Neural progenitor cell (in vitro differentiated cells): ENCODE measurements at regions not wholly inside any gene's neighbourhood (a gene's known extent, or its start where the extent isn't known, plus 50 kb on each side); places are given as distances from the start of the nearest gene placed in this dataset.

ENCODE experiments used
- DNase-seq: peaks from one replicate; pipeline ENCODE4 v3.0.0-alpha.2; 2016; ENCODE audit warnings: low spot score
- H2AFZ ChIP-seq: fragments of 200-600 bp; sonication (generic); replicated peaks from 2 replicates; pipeline ENCODE4 v1.6.1; 2016; ENCODE audit warnings: antibody characterized with exemption
- H3F3A ChIP-seq: fragments of 200-600 bp; sonication (generic); 2 replicates; pipeline ENCODE4 v1.6.1; 2016; ENCODE audit warnings: antibody characterized with exemption, low read depth
- H3K27ac ChIP-seq: fragments of 200-600 bp; sonication (generic); 2 replicates; pipeline ENCODE4 v1.5.1; 2016; ENCODE audit warnings: mild to moderate bottlenecking
- H3K27me3 ChIP-seq: fragments of 200-600 bp; sonication (generic); 2 replicates; pipeline ENCODE4 v1.6.1; 2016; ENCODE audit warnings: mild to moderate bottlenecking, moderate library complexity
- H3K36me3 ChIP-seq: fragments of 200-600 bp; sonication (generic); 2 replicates; pipeline ENCODE4 v1.5.1; 2016
- H3K4me1 ChIP-seq: fragments of 200-600 bp; sonication (generic); 2 replicates; pipeline ENCODE4 v1.6.1; 2016; ENCODE audit warnings: mixed run types
- H3K4me2 ChIP-seq: fragments of 200-600 bp; sonication (generic); 2 replicates; pipeline ENCODE4 v1.6.1; 2016
- H3K4me3 ChIP-seq: fragments of 200-600 bp; sonication (generic); 2 replicates; pipeline ENCODE4 v1.5.1; 2016
- H3K79me2 ChIP-seq: fragments of 200-600 bp; sonication (generic); 2 replicates; pipeline ENCODE4 v1.6.1; 2016; ENCODE audit warnings: low read depth
- H3K9ac ChIP-seq: fragments of 200-600 bp; sonication (generic); 2 replicates; pipeline ENCODE4 v1.6.1; 2016
- H3K9me3 ChIP-seq: fragments of 200-600 bp; sonication (generic); 2 replicates; pipeline ENCODE4 v1.5.1; 2016; ENCODE audit warnings: low read depth
- H4K20me1 ChIP-seq: fragments of 200-600 bp; sonication (generic); 2 replicates; pipeline ENCODE4 v1.6.1; 2016; ENCODE audit warnings: low read depth
- H3K27ac Mint-ChIP-seq: 3 replicates; pipeline ENCODE4 v1.8.0; 2021; ENCODE audit warnings: mixed read lengths
- H3K27me3 Mint-ChIP-seq: 2 replicates; pipeline ENCODE4 v1.8.0; 2022; ENCODE audit warnings: low read depth, mild to moderate bottlenecking, inconsistent platforms, moderate library complexity, mixed read lengths; ENCODE audit not compliant: insufficient read depth
- H3K36me3 Mint-ChIP-seq: 3 replicates; pipeline ENCODE4 v1.8.0; 2021; ENCODE audit warnings: mixed read lengths
- H3K4me1 Mint-ChIP-seq: 3 replicates; pipeline ENCODE4 v1.8.0; 2021; ENCODE audit warnings: mixed read lengths
- H3K4me3 Mint-ChIP-seq: 3 replicates; pipeline ENCODE4 v1.8.0; 2021; ENCODE audit warnings: mild to moderate bottlenecking, moderate library complexity, mixed read lengths
- H3K9me3 Mint-ChIP-seq: 3 replicates; pipeline ENCODE4 v1.8.0; 2020; ENCODE audit warnings: mixed read lengths
- CTCF ChIP-seq: fragments of 200-600 bp; sonication (generic); IDR thresholded peaks from 2 replicates; pipeline ENCODE4 v1.5.1; 2017; ENCODE audit warnings: antibody characterized with exemption, mild to moderate bottlenecking
- EZH2 ChIP-seq: fragments of 200-600 bp; sonication (generic); IDR thresholded peaks from 2 replicates; pipeline ENCODE4 v1.6.1; 2017; ENCODE audit warnings: antibody characterized with exemption, mild to moderate bottlenecking, moderate library complexity
- EZH2phosphoT487 ChIP-seq: fragments of 200-600 bp; sonication (generic); IDR thresholded peaks from 2 replicates; pipeline ENCODE4 v1.6.1; 2017; ENCODE audit warnings: antibody characterized with exemption

GRCh38 chr7:67599331-67600062, 602.9 kb downstream of the TYW1 start:
- no peak for DNase-seq
- no peaks in the 10 kb centered on the region for H4K20me1 ChIP-seq
- Mint-ChIP-seq H3K9me3 (peaks cover 4% of the 10 kb centered on the region), H3K4me1 (no peaks in the 10 kb centered on the region), H3K27ac (no peak overlapping the region), H3K36me3 (no peaks in the 10 kb centered on the region), H3K4me3 (no peak overlapping the region), H3K27me3 (peaks cover 3% of the 10 kb centered on the region)
- no peak overlapping the region for H3K4me2 ChIP-seq
- H3K27ac ChIP-seq = no peak overlapping the region
- H3K9me3 ChIP-seq = no peaks in the 10 kb centered on the region
- H3K27me3 ChIP-seq = no peaks in the 10 kb centered on the region
- H3F3A ChIP-seq = no peaks in the 10 kb centered on the region
- H3K4me1 ChIP-seq = no peaks in the 10 kb centered on the region
- H3K4me3 ChIP-seq = no peak overlapping the region
- TF ChIP-seq EZH2phosphoT487 = no peak
- no peak for TF ChIP-seq CTCF
- no peak for TF ChIP-seq EZH2
- no peak overlapping the region for H2AFZ ChIP-seq
- H3K36me3 ChIP-seq = no peaks in the 10 kb centered on the region
- no peaks in the 10 kb centered on the region for H3K79me2 ChIP-seq
- H3K9ac ChIP-seq = no peak overlapping the region

GRCh38 chr7:67602246-67602887, 605.7 kb downstream of the TYW1 start:
- no peak overlapping the region for H3K4me2 ChIP-seq
- no peaks in the 10 kb centered on the region for H3K4me1 Mint-ChIP-seq
- H3K4me3 ChIP-seq = no peak overlapping the region
- no peak for TF ChIP-seq CTCF
- no peak for TF ChIP-seq EZH2
- TF ChIP-seq EZH2phosphoT487 = no peak
- H3K9me3 Mint-ChIP-seq = peaks cover 12% of the 10 kb centered on the region
- no peaks in the 10 kb centered on the region for H3F3A ChIP-seq
- H3K27me3 ChIP-seq = no peaks in the 10 kb centered on the region
- H3K9ac ChIP-seq = no peak overlapping the region
- peaks cover 3% of the 10 kb centered on the region for H3K27me3 Mint-ChIP-seq
- H3K4me1 ChIP-seq = no peaks in the 10 kb centered on the region
- H2AFZ ChIP-seq = no peak overlapping the region
- H3K36me3 ChIP-seq = no peaks in the 10 kb centered on the region
- H3K27ac ChIP-seq = no peak overlapping the region
- no peak overlapping the region for H3K27ac Mint-ChIP-seq
- no peak overlapping the region for H3K4me3 Mint-ChIP-seq
- no peaks in the 10 kb centered on the region for H3K9me3 ChIP-seq
- H3K36me3 Mint-ChIP-seq = no peaks in the 10 kb centered on the region
- H3K79me2 ChIP-seq = no peaks in the 10 kb centered on the region
- H4K20me1 ChIP-seq = no peaks in the 10 kb centered on the region
- DNase-seq = no peak

GRCh38 chr7:67604461-67605386, 608.1 kb downstream of the TYW1 start:
- H3K9me3 Mint-ChIP-seq = peaks cover 11% of the 10 kb centered on the region

More at GRCh38 chr7:67604461-67605386, 608.1 kb downstream of the TYW1 start:
- no peak for TF ChIP-seq EZH2
- no peak for TF ChIP-seq EZH2phosphoT487
- no peak for TF ChIP-seq CTCF
- H3K4me1 Mint-ChIP-seq = no peaks in the 10 kb centered on the region
- no peak overlapping the region for H3K4me3 ChIP-seq
- H3K27ac ChIP-seq = no peak overlapping the region
- no peaks in the 10 kb centered on the region for H3K9me3 ChIP-seq
- no peak overlapping the region for H3K4me2 ChIP-seq
- H3K27me3 Mint-ChIP-seq = peaks cover 3% of the 10 kb centered on the region
- H3K36me3 Mint-ChIP-seq = no peaks in the 10 kb centered on the region
- no peaks in the 10 kb centered on the region for H3K4me1 ChIP-seq
- no peaks in the 10 kb centered on the region for H4K20me1 ChIP-seq
- no peak overlapping the region for H3K27ac Mint-ChIP-seq
- no peak for DNase-seq
- no peaks in the 10 kb centered on the region for H3F3A ChIP-seq
- no peaks in the 10 kb centered on the region for H3K27me3 ChIP-seq
- no peak overlapping the region for H3K9ac ChIP-seq
- no peak overlapping the region for H3K4me3 Mint-ChIP-seq
- no peaks in the 10 kb centered on the region for H3K79me2 ChIP-seq
- H2AFZ ChIP-seq = no peak overlapping the region
- H3K36me3 ChIP-seq = no peaks in the 10 kb centered on the region
